ENCODE measurements at regions not wholly inside any gene's neighbourhood (a gene's known extent, or its start where the extent isn't known, plus 50 kb on each side); places are given as distances from the start of the nearest gene placed in this dataset.
"Not testable (repeated sequence)": the region's sequence is repeated elsewhere in the genome, so short reads cannot be mapped to it uniquely, and the experiment has no call there.

GRCh38 chr15:95733931-95734330, 596.6 kb upstream of the NR2F2 start:
- DNase-seq, result no peak

DNA sequence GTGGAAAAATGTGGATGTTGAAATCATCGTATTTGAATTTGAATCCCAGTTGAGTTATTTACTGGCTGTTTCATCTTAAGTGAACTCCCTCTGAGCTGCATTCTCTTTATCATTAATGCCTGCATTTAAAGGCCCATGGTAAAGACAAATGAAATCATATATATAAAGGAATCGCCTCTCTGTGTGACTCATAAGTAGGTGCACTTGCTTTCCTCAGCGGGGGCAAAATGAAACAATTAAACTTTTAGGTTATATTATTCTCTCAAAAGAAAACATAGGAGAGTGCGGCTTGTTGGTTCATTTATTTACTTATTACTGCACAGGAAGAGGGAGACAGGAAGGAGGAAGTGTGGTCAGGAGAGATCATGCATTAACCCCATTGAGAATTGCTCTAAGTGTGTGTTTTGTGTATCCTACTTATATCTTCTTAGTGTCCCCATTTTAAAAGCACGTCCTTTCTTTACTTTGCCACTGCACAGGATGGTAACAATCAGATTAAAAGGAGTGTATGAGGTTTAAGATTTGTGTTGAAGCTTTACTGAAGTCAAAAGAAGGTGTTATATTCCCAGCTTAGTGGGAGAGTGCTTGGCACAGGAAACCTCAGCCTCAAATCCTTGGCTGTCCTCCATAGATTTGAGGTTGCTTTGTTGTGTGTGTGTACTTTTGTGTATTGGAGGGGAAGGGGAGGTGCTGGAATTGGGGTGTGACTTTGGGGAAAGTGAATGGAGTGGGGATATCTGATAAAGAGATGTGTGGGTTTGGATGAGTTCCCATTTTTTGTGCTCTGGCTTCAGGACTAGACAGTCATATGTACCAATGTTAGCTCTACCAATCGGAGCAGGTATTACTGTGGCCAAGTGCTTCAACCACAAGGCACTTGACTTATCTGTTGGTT, 595.8 kb upstream of the NR2F2 start:
- peak; percentile 61 for DNase-seq

GRCh38 chr15:95737060-95737459, 593.4 kb upstream of the NR2F2 start:
- no peak for DNase-seq

- no peak for DNase-seq
Observed at GRCh38 chr15:95739131-95739530, 591.4 kb upstream of the NR2F2 start.

- DNase-seq, result no peak
Observed at GRCh38 chr15:95741830-95742229, 588.7 kb upstream of the NR2F2 start.

- no peak for DNase-seq
Observed at GRCh38 chr15:95742256-95742655, 588.2 kb upstream of the NR2F2 start.

DNA sequence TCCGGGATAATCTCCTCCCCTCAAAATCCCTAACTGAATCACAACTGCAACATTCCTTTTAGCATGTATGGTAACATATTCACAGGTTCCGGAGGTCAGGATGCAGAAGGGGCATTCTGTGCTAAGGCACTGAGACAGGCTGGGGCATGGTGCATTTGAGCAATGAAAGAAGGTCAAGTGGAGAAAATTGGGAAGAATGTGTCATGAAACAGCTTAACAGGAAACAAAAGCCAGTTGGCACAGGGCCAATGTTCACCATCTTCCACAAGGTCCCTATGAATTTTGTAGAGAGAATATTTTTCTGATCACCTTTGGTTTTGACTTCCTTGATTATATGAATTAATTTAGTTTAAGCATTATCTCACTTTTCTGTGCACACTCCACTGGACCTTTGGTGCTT, 587.7 kb upstream of the NR2F2 start:
- no peak for DNase-seq

GRCh38 chr15:95757171-95757570, 573.3 kb upstream of the NR2F2 start:
- no peak for DNase-seq

- no peak for DNase-seq
Observed at GRCh38 chr15:95758451-95758850, 572.0 kb upstream of the NR2F2 start.

- no peak for DNase-seq
Observed at GRCh38 chr15:95758851-95759250, 571.6 kb upstream of the NR2F2 start.

- peak; percentile 42 for DNase-seq
Observed at GRCh38 chr15:95760508-95760907, 570.0 kb upstream of the NR2F2 start.

GRCh38 chr15:95761501-95762165, 568.9 kb upstream of the NR2F2 start:
- DNase-seq, result no peak

DNA sequence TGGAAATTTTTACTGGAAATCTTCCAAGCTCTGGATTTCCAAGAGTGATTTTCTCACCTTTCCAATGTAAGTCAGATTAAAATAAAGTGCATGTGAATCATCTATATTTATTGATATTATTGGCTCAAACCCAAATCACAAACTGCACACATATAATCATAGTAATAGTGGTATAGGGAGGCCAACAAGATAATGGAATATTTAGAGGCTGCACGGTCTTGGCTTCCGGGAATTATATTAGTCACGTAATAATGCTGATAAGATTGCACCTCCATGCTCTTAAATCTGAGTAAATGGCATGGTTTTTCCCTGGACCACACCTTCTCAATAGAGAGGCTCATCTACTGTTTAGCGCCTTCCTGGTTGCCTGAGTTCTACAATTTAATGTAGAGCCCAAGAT, 567.1 kb upstream of the NR2F2 start:
- DNase-seq, result no peak

DNA sequence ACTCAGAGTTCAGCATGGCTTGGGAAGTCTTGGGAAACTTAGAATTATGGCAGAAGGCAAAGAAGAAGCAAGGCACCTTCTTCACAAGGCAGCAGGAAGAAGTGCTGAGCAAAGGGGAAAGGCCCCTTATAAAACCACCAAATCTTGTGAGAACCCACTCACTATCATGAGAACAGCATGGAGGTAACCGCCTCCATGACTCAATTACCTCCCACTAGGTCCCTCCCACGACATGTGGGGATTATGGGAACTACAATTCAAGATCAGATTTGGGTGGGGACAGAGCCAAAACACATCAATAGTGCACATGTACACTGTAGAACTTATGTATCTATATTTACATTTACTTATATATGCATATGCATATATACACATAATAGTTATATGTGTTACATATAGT, 565.3 kb upstream of the NR2F2 start:
- no peak for DNase-seq

GRCh38 chr15:95770196-95770595, 560.3 kb upstream of the NR2F2 start:
- DNase-seq, result no peak

- DNase-seq, result no peak
Observed at GRCh38 chr15:95772982-95773381, 557.5 kb upstream of the NR2F2 start.

DNA sequence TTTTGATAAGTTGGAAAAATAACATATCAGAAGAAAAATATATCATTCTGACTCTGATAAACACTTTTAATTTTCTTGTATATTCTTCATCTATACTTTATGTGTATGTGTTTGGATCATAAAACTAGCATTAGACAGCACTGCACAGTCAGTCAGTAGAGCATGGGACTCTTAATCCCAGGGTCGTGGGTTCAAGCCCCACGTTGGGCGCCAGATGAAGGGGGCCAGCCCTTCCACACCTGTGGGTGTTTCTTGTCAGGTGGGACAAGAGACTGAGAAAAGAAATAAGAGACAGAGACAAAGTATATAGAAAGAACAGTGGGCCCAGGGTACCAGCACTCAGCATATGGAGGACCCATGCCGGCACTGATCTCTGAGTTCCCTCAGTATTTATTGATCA, 546.0 kb upstream of the NR2F2 start:
- no peak for DNase-seq

DNA sequence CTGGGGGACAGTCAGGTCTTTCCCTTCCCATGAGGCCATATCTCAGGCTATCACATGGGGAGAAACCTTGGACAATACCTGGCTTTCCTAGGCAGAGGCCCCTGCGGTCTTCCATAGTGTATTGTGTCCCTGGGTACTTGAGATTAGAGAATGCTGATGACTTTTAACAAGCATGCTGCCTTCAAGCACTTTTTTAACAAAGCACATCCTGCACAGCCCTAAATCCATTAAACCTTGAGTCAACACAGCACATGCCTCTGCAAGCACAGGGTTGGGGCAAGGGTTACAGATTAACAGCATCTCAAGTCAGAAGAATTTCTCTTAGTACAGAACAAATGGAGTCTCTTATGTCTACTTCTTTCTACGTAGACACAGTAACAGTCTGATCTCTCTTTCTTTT, 545.2 kb upstream of the NR2F2 start:
- not testable (repeated sequence) for DNase-seq

- no peak for DNase-seq
Observed at GRCh38 chr15:95793231-95793630, 537.3 kb upstream of the NR2F2 start.

DNA sequence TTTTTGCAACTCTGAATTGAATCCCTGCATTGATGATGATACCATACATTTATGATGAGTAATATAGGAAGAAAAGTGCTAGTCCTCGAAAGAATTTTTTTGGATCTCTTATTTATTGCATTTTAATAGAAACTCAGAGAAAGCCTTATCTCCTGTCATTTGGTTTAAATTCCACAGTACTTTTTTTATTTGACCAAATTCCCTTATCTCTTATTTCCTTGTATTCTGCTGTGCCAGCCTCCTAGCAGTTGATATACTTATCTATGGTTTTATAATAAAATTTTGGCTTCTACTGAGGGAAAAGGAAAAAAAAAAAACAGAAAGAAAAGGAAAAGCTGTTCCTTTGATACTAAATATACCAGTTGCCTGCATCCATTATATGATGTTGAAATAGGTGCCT, 535.1 kb upstream of the NR2F2 start:
- no peak for DNase-seq

DNA sequence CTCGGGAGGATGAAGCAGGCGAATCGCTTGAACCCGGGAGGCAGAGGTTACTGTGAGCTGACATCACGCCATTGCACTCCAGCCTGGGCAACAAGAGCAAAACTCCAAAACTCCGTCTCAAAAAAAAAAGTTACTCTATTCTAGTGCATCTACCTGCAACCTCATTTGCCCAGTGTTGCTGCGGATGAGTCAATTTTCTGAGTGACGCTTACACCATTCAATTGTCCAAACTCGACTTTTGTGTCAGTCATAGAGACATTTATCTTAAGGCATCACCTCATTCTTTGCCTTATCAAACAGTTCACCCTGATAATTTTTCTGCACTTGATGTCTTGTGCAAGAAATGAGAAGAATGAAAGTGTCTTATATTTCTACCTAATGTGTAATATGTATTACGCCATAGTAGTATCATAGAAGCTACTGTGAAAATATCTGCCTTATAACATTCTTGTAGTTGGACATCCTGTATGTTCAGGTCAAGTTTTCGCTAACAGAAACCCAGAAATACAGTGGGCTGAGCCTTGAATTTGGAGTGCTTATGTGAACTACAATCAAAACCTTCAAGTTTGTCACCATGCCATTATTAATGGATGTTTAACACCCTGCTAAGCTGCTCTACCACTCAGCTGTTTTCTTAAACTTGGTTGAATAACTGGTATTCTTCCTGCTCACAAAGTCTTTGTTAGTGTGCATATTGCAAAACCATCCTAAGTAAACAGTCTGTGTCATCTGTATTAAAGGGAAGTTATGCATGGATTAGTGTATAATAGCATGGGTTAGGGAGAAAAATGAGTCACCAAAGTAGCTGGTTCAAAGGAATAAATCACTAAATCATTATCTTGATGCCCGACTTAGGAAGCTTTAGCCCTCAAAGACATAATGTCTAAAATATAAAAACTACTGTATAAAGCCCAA, 531.0 kb upstream of the NR2F2 start:
- no peak for DNase-seq

- DNase-seq, result no peak
Observed at GRCh38 chr15:95804484-95804883, 526.0 kb upstream of the NR2F2 start.

GRCh38 chr15:95812491-95812890, 518.0 kb upstream of the NR2F2 start:
- no peak for DNase-seq
